ENCODE measurements at regions not wholly inside any gene's neighbourhood (a gene's known extent, or its start where the extent isn't known, plus 50 kb on each side); places are given as distances from the start of the nearest gene placed in this dataset.
A peak's percentile ranks its signal among the peaks of the same experiment; 100 is the strongest.

DNA sequence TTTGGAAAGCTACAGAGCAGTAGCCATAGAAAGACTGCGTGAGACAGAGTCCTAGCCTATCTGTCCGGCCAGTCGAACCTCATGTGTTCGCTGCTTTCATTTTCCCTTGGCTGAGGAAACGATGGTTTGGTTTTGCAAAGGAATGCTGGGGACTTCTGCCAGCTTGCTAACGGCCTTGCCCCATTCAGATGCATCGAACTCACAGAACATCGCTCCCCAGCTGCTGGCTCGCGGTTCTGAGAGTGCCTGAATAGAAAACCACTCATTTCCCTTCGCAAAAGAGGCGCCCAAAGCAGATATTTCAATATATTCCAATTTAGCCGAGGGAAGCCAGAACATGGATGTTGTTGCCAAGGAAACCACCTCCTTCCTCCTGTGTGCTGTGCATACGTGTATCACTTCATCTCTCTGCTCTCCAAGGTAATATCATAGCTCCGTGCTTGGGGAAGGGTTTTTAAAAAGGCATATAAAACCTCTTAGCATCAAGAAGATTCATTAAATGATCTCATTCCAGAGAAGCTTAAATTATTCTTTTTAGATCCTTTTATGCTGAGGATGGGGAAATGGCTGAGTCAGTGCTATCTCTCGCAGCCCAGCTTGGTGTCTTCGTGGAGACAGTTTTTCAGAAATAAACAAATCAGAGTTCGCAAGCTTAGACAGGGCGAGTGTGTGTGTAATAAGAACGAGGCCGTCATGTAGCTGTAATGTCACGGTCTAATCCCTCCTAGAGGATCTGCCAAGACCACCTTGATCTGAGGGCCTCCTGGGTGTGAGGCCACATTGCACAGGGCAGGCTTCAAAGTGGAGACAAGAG is 215.2 kb downstream of the RPS24 start:
- peak; percentile 40 for DNase-seq (ENCODE audit: low spot score)

DNA sequence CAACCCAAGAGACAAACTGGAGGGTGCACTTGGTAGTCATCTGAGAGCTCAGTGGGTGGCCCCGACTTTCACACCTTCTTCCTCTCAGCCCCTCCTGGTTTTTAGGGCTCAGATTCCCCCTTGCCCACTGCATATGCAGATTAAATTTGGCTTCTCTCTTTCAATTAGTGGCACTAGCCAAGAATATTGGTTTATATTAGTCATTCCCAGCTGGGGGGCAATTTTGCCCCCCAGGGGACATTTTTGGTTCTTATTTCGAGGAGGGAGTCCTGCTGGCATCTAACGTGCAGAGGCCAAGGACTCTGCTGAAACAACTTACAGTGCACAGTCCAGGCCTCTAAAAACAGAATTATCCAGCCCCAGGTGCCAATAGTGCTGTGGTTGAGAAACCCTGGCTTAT is 216.0 kb downstream of the RPS24 start:
- no peak for DNase-seq (ENCODE audit: low spot score)

- DNase-seq (ENCODE audit: low spot score) = no peak
These were observed 216.8 kb downstream of the RPS24 start for GRCh38 chr10:78250313-78251015.

DNA sequence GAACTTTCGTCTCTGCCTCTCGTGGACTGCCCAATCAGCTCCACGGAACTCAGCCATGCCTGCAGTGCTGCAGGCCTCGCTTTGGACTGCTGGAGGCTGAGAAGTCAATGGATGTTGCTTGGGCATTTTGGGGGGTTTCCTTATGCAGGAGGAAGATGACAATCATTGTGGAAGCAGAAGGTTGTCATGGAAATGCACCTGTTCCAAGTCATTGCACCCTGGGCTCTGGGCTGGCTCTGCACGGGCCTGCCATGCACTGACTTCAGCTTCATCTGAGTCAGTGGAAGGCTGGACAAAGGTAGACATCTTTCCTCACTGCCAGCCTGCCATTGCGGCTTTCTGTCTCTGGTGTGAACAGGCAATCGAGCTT is 217.3 kb downstream of the RPS24 start:
- no peak for DNase-seq (ENCODE audit: low spot score)

DNA sequence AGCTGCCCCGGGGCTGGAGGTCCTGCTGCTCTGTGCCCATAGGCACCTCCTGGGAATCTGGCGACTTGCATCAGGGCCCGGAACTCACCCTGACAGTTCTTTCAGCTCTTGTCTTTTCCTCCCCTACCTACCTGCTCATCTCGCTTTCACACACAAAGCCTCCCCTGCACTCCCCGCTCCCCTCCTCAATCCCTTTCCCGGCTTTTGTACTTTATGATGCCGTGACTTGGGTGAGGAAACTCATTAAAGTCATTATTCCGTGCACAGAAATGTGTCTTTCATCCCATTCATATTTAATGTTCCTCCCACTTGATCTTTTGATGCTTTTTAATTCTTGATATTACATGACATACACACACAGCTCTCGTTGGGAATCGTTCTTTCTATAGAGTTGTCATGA is 218.6 kb downstream of the RPS24 start:
- no peak for DNase-seq (ENCODE audit: low spot score)

DNA sequence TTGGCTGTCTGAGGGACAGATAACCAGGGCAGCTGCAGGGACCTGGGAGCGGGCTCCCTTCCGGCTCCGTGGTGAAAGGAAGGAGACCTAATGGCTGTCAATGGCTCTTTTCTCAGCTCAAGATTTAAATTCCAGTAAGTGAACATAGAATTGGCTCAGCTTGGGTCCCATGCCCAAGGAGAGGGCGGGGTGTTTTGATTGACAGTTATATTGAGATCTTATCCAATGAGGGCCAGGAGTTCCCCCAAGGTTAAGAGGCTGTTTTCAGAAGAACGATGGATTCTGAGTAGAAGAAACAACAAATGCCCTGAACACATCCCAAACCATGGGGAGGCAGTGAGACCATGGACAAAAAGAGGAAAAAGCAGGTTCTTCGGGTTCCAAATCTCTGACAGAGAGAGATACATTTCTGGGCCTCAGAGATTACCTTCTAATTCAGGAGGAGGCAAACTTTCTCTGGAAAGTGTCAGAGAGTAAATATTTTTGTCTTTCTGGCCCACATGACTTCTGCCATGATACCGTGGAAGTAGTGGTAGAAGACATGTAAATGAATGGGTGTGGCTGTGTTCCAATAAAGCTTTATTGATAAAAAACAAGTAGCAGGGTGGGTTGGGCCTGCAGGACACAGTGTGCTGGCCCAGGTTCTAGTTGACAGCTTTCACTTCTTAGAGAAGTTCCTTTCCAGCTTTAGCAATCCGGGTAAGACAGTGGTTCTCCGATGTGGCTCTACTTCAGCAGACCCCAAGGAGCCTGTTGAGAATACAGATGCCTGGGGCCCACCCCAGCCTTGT is 219.6 kb downstream of the RPS24 start:
- no peak for DNase-seq (ENCODE audit: low spot score)

GRCh38 chr10:78254013-78254412 is 220.3 kb downstream of the RPS24 start:
- no peak for DNase-seq (ENCODE audit: low spot score)

- no peak for DNase-seq (ENCODE audit: low spot score)
These were observed 221.6 kb downstream of the RPS24 start for GRCh38 chr10:78255214-78255613.

- peak; percentile 93 for DNase-seq (ENCODE audit: low spot score)
These were observed 222.4 kb downstream of the RPS24 start for GRCh38 chr10:78255796-78256638.

DNA sequence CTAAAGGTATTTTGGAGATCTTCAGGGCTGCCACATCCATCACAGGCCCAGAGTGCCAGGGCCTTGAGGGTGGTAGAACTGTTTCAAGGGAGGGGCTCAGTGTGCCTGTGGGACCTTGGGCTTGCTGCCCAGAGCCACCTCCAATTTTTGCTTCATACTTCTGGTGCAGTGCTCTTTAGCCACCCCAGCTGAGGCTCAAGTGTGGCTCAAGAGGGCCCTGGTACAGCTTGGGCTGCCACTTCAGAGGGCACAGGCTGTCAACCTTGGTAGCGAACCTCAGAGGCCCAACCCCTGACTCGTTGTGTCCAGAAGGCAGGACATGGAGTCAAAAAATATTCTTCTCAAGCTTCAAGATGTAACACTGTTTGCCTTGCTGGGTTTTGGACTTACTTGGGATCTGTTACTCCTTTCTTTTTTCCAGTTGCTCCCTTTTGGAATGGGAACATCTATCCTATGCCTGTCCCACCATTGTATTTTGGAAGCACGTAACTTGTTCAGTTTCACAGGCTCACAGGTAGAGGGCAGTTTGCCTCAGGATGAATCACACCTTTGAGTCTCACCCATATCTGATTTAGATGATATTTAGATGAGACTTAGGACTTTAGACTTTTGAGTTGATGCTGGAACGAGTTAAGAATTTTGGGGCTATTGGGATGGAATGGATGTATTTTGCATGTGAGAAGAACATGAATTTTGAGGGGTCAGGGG is 224.8 kb downstream of the RPS24 start:
- no peak for DNase-seq (ENCODE audit: low spot score)

DNA sequence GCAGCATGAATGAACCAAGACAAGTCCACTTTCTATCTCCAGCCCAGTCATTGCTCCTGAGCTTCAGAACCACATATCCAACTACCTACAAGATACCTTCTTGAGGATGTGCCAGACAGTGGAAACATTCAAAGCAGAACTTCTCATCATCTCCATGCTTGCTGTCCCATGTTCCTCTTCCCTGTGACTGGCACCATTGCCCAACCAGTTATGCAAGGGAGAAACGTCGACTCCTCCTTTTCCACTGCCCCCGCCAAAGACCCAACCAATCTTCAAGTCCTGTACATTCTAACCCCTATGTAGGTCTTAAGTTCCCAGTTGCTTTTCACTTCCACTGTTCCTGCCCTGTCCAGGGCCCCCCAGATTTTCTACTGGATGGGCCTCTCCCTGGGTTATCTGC is 225.7 kb downstream of the RPS24 start:
- no peak for DNase-seq (ENCODE audit: low spot score)

DNA sequence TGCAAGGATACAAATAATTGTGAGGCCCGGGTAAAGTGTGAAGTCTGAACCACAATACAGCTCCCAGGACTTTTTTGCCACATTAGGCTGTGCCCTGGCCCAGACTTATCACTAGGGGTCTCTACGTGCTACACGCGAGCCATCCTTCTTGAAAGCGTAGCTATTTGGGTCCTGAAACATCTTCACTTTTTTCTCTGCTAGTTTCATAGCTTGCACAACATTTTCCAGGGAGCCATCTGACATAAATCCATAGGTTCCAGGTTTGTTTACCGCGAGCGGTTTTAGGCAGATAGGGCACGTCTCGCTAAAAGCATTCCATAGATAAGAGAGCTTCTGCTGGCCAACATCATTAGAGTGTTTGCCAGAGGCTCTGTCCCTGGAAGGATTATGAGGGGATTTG is 226.5 kb downstream of the RPS24 start:
- DNase-seq (ENCODE audit: low spot score) = no peak

DNA sequence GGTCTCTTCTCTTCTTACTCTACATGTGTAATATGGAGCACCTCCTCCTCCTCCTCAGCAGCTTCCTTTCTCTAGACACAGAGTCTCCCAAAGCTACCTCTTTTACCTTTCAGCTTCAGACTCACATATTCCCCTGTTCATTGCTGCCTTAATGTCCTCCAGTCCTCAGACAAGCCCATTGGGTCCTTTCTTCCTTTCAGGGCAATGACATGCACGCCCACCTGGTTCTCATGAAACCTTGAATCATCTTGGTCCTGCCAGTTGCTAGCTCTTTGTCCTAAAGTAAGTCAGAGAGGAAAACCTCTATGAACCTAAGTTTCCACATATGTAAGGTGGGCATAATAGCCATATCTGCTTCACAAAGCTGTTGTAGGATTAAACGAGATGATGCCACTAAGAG is 227.0 kb downstream of the RPS24 start:
- DNase-seq (ENCODE audit: low spot score) = no peak

DNA sequence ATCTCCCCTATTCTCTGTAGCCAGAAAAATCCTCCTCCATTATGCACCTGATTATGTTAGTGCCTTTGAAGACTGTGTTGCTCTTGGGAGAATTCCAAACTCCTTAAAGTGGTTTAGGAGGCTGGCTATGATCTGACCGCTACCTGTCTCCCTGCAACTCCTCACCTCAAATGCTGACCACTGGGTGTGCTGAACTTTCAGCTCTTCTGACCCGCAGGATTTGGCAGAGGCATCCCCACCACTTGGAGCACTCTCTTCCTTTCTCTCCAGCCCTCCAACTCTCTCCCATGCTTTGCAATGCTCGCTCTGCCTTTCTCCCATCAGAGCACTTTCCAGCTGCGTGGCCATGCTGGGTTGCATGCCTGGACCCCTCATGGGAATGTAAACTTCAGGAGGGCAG is 227.6 kb downstream of the RPS24 start:
- DNase-seq (ENCODE audit: low spot score) = no peak

DNA sequence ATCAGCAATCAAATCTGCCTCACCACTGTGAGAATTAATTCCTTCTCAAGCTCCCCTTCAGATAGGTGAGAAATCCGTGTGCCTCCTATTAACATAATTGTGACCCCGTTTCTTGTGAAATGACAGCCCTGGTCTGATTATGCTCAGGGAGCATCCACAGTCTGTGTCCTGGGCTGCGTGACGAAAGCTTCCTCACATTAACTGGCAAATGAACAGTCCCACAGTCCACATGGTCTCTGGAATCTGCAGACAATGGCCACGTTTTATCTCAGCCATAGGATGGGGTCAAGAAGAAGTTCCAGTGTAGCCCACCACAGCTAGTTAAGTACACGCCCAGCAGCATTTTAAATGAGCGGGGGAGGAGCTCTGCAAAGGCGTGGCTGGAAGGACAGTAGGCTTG is 229.2 kb downstream of the RPS24 start:
- DNase-seq (ENCODE audit: low spot score) = no peak

DNA sequence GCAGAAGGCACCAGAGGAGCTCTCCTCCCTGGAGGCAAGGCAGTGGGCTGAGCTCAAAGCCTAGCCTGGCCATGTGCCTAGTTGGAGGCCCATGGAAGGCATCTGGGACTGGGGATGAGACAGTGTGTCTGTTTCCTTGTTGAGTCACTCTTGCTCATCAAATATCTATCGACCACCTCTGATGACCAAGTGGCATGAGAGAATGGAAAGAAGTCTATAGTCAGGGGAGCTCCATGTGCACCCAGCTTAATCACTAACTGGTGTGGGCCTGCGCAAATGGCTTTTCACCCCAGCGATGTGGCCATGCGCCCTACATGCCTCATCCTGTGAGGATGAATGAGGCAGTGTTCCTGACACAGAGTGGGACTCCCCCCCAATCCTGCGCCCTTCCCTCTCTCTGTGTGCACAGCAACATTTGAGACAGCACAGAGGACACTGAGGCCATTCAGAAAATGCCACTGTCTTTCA is 229.9 kb downstream of the RPS24 start:
- DNase-seq (ENCODE audit: low spot score) = peak; percentile 46

- no peak for DNase-seq (ENCODE audit: low spot score)
These were observed 230.7 kb downstream of the RPS24 start for GRCh38 chr10:78264361-78264760.

- peak; percentile 48 for DNase-seq (ENCODE audit: low spot score)
These were observed 233.2 kb downstream of the RPS24 start for GRCh38 chr10:78266741-78267469.

DNA sequence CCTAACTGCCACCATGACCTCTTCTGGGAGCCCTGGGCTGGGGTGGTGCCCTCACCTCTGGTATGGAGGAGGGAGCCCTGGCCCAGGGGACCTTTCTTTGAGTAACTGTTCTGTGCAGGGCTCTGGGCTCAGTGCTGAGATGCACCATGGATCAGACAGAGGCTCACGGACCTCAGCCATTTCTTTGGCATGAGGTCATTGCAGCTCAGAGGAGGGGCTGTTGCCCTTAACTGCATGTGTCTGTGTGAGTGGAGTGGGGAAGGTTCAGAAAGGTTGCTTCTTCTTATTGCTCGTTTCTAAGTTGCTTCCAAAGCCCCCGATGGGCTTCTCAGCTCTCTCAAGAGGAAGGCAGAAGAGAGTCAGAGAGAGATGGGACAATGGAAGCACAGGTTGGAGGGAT is 233.9 kb downstream of the RPS24 start:
- peak; percentile 68 for DNase-seq (ENCODE audit: low spot score)

DNA sequence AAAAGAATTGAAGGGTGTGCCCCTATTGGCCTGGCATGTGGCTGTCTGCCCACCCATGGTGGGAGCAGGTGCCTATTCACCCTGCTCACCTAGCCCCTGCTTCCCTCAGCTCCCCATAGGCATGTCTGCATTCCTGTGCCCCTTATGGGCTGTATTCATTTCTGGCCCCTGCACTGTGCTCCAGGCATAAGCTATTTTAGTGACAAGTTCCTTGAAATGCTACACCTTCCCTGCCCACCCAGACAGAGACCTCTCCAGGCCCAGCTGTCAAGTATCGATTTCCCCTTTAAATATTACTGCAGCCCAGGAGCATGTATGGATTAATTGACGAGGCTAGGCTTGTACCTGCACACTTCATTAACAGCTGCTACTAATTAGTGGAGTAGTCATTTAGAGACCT is 235.4 kb downstream of the RPS24 start:
- DNase-seq (ENCODE audit: low spot score) = no peak

DNA sequence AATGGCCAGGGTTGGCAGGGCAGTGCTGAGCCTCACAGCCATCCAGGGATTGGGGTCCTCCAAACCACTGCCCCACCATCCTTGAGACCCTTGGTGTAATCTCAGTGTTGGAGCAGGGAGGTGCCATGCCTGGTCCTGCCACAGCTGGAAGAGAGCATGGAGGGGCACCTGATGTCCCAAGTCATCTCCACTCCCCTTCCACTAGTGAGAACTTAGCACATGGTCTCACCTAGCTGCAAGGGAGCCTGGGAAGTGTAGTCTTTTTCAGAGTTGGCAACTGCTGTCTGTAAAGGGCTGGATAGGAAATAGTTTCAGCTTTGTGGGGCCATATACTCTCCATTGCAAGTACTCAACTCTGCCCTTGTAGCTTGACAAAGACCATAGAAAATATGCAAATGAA is 238.7 kb downstream of the RPS24 start:
- no peak for DNase-seq (ENCODE audit: low spot score)
